ENCODE measurements at regions not wholly inside any gene's neighbourhood (a gene's known extent, or its start where the extent isn't known, plus 50 kb on each side); places are given as distances from the start of the nearest gene placed in this dataset.

GRCh38 chr4:182017038-182017437 lies 226.2 kb upstream of the TENM3 start:
- FAIRE-seq (no peak), DNase-seq (ENCODE audit: low spot score in 2 of 2) (no peak)

GRCh38 chr4:182018691-182019090 lies 224.5 kb upstream of the TENM3 start:
- DNase-seq (ENCODE audit: low spot score in 2 of 2) (no peak), FAIRE-seq (no peak)

GRCh38 chr4:182019148-182019652 lies 224.0 kb upstream of the TENM3 start:
- no peak for FAIRE-seq

GRCh38 chr4:182022909-182023308 lies 220.3 kb upstream of the TENM3 start:
- FAIRE-seq (no peak), DNase-seq (ENCODE audit: low spot score in 2 of 2) (no peak)

More at GRCh38 chr4:182019148-182019652, 224.0 kb upstream of the TENM3 start:
- DNase-seq (ENCODE audit: low spot score in 2 of 2): no peak

- DNase-seq (ENCODE audit: low spot score in 2 of 2) (no peak), FAIRE-seq (no peak)
These were observed 219.7 kb upstream of the TENM3 start for GRCh38 chr4:182023469-182023868.

- DNase-seq (ENCODE audit: low spot score in 2 of 2) (no peak), FAIRE-seq (no peak)
These were observed 200.3 kb upstream of the TENM3 start for GRCh38 chr4:182042945-182043344.

GRCh38 chr4:182048871-182049270 lies 194.3 kb upstream of the TENM3 start:
- no peak for DNase-seq (ENCODE audit: low spot score in 2 of 2)
- no peak for FAIRE-seq

GRCh38 chr4:182056866-182057265 lies 186.3 kb upstream of the TENM3 start:
- DNase-seq (ENCODE audit: low spot score in 2 of 2) (no peak), FAIRE-seq (no peak)

GRCh38 chr4:182062458-182062857 lies 180.7 kb upstream of the TENM3 start:
- DNase-seq (ENCODE audit: low spot score in 2 of 2) (no peak), FAIRE-seq (no peak)

- DNase-seq (ENCODE audit: low spot score in 2 of 2) (no peak), FAIRE-seq (no peak)
These were observed 180.3 kb upstream of the TENM3 start for GRCh38 chr4:182062936-182063335.

- FAIRE-seq (no peak), DNase-seq (ENCODE audit: low spot score in 2 of 2) (no peak)
These were observed 179.6 kb upstream of the TENM3 start for GRCh38 chr4:182063651-182064050.

- FAIRE-seq: no peak
These were observed 177.9 kb upstream of the TENM3 start for GRCh38 chr4:182065255-182065654.

GRCh38 chr4:182066037-182066436 lies 177.2 kb upstream of the TENM3 start:
- no peak for DNase-seq (ENCODE audit: low spot score in 2 of 2)
- no peak for FAIRE-seq

More at GRCh38 chr4:182065255-182065654, 177.9 kb upstream of the TENM3 start:
- no peak for DNase-seq (ENCODE audit: low spot score in 2 of 2)

- FAIRE-seq (no peak), DNase-seq (ENCODE audit: low spot score in 2 of 2) (no peak)
These were observed 175.4 kb upstream of the TENM3 start for GRCh38 chr4:182067828-182068227.

- DNase-seq (ENCODE audit: low spot score in 2 of 2) (no peak), FAIRE-seq (no peak)
These were observed 174.3 kb upstream of the TENM3 start for GRCh38 chr4:182068920-182069319.

- no peak for FAIRE-seq
- DNase-seq (ENCODE audit: low spot score in 2 of 2): no peak
These were observed 169.9 kb upstream of the TENM3 start for GRCh38 chr4:182073278-182073677.

GRCh38 chr4:182074139-182074538 lies 169.1 kb upstream of the TENM3 start:
- DNase-seq (ENCODE audit: low spot score in 2 of 2): no peak
- FAIRE-seq: no peak

GRCh38 chr4:182074810-182075209 lies 168.4 kb upstream of the TENM3 start:
- FAIRE-seq: no peak
- DNase-seq (ENCODE audit: low spot score in 2 of 2): no peak

- FAIRE-seq (no peak), DNase-seq (ENCODE audit: low spot score in 2 of 2) (no peak)
These were observed 160.3 kb upstream of the TENM3 start for GRCh38 chr4:182082910-182083309.

- FAIRE-seq: no peak
These were observed 159.4 kb upstream of the TENM3 start for GRCh38 chr4:182083671-182084410.

GRCh38 chr4:182085051-182085480 lies 158.1 kb upstream of the TENM3 start:
- FAIRE-seq (no peak), DNase-seq (ENCODE audit: low spot score in 2 of 2) (no peak)

More at GRCh38 chr4:182083671-182084410, 159.4 kb upstream of the TENM3 start:
- DNase-seq (ENCODE audit: low spot score in 2 of 2): no peak

- DNase-seq (ENCODE audit: low spot score in 2 of 2) (no peak), FAIRE-seq (no peak)
These were observed 153.9 kb upstream of the TENM3 start for GRCh38 chr4:182089326-182089725.
